Fibroblast of skin of scalp (primary cell): ENCODE measurements at regions not wholly inside any gene's neighbourhood (a gene's known extent, or its start where the extent isn't known, plus 50 kb on each side); places are given as distances from the start of the nearest gene placed in this dataset.
"Not testable (repeated sequence)": the region's sequence is repeated elsewhere in the genome, so short reads cannot be mapped to it uniquely, and the experiment has no call there.

Source experiments
- DNase-seq: peaks from one replicate; pipeline ENCODE4 v3.0.0-alpha.2; 2013

- no peak for DNase-seq
Observed at GRCh38 chr3:6351752-6352151, 509.2 kb upstream of the GRM7 start.

GRCh38 chr3:6354653-6355052, 506.3 kb upstream of the GRM7 start:
- DNase-seq: no peak

GRCh38 chr3:6362406-6362805, 498.5 kb upstream of the GRM7 start:
- no peak for DNase-seq

GRCh38 chr3:6367171-6367570, 493.7 kb upstream of the GRM7 start:
- DNase-seq: no peak

GRCh38 chr3:6392123-6392522, 468.8 kb upstream of the GRM7 start:
- DNase-seq: no peak

- DNase-seq: no peak
Observed at GRCh38 chr3:6394944-6395343, 466.0 kb upstream of the GRM7 start.

GRCh38 chr3:6396631-6397030, 464.3 kb upstream of the GRM7 start:
- DNase-seq: no peak

GRCh38 chr3:6402666-6403065, 458.2 kb upstream of the GRM7 start:
- not testable (repeated sequence) for DNase-seq

GRCh38 chr3:6406923-6407322, 454.0 kb upstream of the GRM7 start:
- DNase-seq: not testable (repeated sequence)

- no peak for DNase-seq
Observed at GRCh38 chr3:6416049-6416661, 444.8 kb upstream of the GRM7 start.

GRCh38 chr3:6417174-6417573, 443.7 kb upstream of the GRM7 start:
- DNase-seq: no peak

GRCh38 chr3:6418485-6418884, 442.4 kb upstream of the GRM7 start:
- no peak for DNase-seq

- no peak for DNase-seq
Observed at GRCh38 chr3:6421666-6422445, 439.1 kb upstream of the GRM7 start.

GRCh38 chr3:6425289-6425820, 435.6 kb upstream of the GRM7 start:
- no peak for DNase-seq

- not testable (repeated sequence) for DNase-seq
Observed at GRCh38 chr3:6428276-6428675, 432.6 kb upstream of the GRM7 start.

GRCh38 chr3:6435951-6436350, 425.0 kb upstream of the GRM7 start:
- DNase-seq: no peak

GRCh38 chr3:6437631-6438030, 423.3 kb upstream of the GRM7 start:
- DNase-seq: no peak

GRCh38 chr3:6438031-6438430, 422.9 kb upstream of the GRM7 start:
- no peak for DNase-seq

GRCh38 chr3:6439226-6439625, 421.7 kb upstream of the GRM7 start:
- no peak for DNase-seq

GRCh38 chr3:6439824-6440223, 421.1 kb upstream of the GRM7 start:
- DNase-seq: no peak

- DNase-seq: no peak
Observed at GRCh38 chr3:6444888-6445658, 415.8 kb upstream of the GRM7 start.

GRCh38 chr3:6447166-6447801, 413.6 kb upstream of the GRM7 start:
- no peak for DNase-seq

- no peak for DNase-seq
Observed at GRCh38 chr3:6448011-6448410, 412.9 kb upstream of the GRM7 start.
